ENCODE measurements at regions not wholly inside any gene's neighbourhood (a gene's known extent, or its start where the extent isn't known, plus 50 kb on each side); places are given as distances from the start of the nearest gene placed in this dataset.

DNA sequence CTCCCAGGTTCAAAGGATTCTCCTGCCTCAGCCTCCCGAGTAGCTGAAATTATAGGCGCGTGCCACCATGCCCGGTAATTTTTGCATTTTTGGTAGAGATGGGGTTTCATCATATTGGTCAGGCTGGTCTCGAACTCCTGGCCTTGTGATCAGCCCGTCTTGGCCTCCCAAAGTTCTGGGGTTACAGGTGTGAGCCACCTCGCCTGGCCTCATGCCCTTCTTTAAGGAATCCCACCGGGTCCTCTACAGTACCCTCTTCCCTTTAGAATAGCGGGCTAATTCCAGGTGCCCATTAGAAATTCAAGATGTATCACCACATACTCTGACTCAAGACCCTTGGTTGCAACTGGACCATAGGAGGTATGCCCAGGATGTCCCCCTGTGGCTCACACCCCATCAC is 74.2 kb upstream of the ZNF536 start:
- TF ChIP-seq, protein P1, sequence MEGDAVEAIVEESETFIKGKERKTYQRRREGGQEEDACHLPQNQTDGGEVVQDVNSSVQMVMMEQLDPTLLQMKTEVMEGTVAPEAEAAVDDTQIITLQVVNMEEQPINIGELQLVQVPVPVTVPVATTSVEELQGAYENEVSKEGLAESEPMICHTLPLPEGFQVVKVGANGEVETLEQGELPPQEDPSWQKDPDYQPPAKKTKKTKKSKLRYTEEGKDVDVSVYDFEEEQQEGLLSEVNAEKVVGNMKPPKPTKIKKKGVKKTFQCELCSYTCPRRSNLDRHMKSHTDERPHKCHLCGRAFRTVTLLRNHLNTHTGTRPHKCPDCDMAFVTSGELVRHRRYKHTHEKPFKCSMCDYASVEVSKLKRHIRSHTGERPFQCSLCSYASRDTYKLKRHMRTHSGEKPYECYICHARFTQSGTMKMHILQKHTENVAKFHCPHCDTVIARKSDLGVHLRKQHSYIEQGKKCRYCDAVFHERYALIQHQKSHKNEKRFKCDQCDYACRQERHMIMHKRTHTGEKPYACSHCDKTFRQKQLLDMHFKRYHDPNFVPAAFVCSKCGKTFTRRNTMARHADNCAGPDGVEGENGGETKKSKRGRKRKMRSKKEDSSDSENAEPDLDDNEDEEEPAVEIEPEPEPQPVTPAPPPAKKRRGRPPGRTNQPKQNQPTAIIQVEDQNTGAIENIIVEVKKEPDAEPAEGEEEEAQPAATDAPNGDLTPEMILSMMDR (IDR thresholded peaks at IDR 0.05; ENCODE audit: low read depth, low read length, missing input control) = no peak
- TF ChIP-seq TAF1 (conservative IDR thresholded peaks at IDR 0.05) (no peak), GABPA (IDR thresholded peaks at IDR 0.05 in 1 of 2, conservative IDR thresholded peaks at IDR 0.05 in 1 of 2) (no peak), YY1 (IDR thresholded peaks at IDR 0.05) (no peak)

Data from liver (tissue), 3 donors.